GM23338 (cell line): ENCODE measurements at regions not wholly inside any gene's neighbourhood (a gene's known extent, or its start where the extent isn't known, plus 50 kb on each side); places are given as distances from the start of the nearest gene placed in this dataset.

Source experiments
- ATAC-seq: fragments of 200-7000 bp; cut with Tn5 transposase; 3 replicates; pipeline ENCODE4 v1.9.1; 2020
- DNase-seq: peaks from one replicate; pipeline ENCODE4 v3.0.0-alpha.2; 2015; ENCODE audit warnings: low spot score
- H2AFZ ChIP-seq: fragments of 200-600 bp; sonication (generic); 2 replicates; pipeline ENCODE4 v1.8.0; 2016; ENCODE audit warnings: antibody characterized with exemption, mild to moderate bottlenecking, moderate library complexity
- H3F3A ChIP-seq: fragments of 200-600 bp; sonication (generic); replicated peaks from 2 replicates; pipeline ENCODE4 v1.8.0; 2017; ENCODE audit warnings: antibody characterized with exemption, mixed run types, low read depth
- H3K27ac ChIP-seq: fragments of 200-600 bp; sonication (generic); 2 replicates; pipeline ENCODE4 v1.6.1; 2016; ENCODE audit warnings: low read depth
- H3K27me3 ChIP-seq: fragments of 200-600 bp; sonication (generic); 2 replicates; pipeline ENCODE4 v1.8.0; 2016; ENCODE audit warnings: mild to moderate bottlenecking, mixed run types, moderate library complexity; ENCODE audit not compliant: insufficient read depth
- H3K36me3 ChIP-seq: fragments of 200-600 bp; sonication (generic); 2 replicates; pipeline ENCODE4 v1.8.0; 2016; ENCODE audit warnings: mild to moderate bottlenecking; ENCODE audit not compliant: insufficient read depth
- H3K4me1 ChIP-seq: fragments of 200-600 bp; sonication (generic); 2 replicates; pipeline ENCODE4 v1.8.0; 2016; ENCODE audit warnings: mild to moderate bottlenecking, moderate library complexity; ENCODE audit not compliant: insufficient read depth
- H3K4me2 ChIP-seq: fragments of 200-600 bp; sonication (generic); 2 replicates; pipeline ENCODE4 v1.7.1; 2017; ENCODE audit warnings: mixed run types
- H3K4me3 ChIP-seq: fragments of 200-600 bp; sonication (generic); 2 replicates; pipeline ENCODE4 v1.6.1; 2016; ENCODE audit warnings: mixed run types
- H3K79me2 ChIP-seq: fragments of 200-600 bp; sonication (generic); replicated peaks from 2 replicates; pipeline ENCODE4 v1.8.0; 2017; ENCODE audit warnings: mild to moderate bottlenecking; ENCODE audit not compliant: insufficient read depth
- H3K9me2 ChIP-seq: fragments of 200-600 bp; sonication (generic); 2 replicates; pipeline ENCODE4 v1.8.0; 2017; ENCODE audit not compliant: insufficient read depth
- H4K20me1 ChIP-seq: fragments of 200-600 bp; sonication (generic); replicated peaks from 2 replicates; pipeline ENCODE4 v1.8.0; 2017; ENCODE audit warnings: mild to moderate bottlenecking; ENCODE audit not compliant: insufficient read depth
- H3K27ac Mint-ChIP-seq: 2 replicates; pipeline ENCODE4 v1.8.0; 2020; ENCODE audit warnings: inconsistent platforms, mild to moderate bottlenecking, moderate library complexity, mixed read lengths
- H3K27me3 Mint-ChIP-seq: 3 replicates; pipeline ENCODE4 v1.8.0; 2022; ENCODE audit warnings: low read depth, mild to moderate bottlenecking, moderate library complexity, mixed read lengths, inconsistent platforms; ENCODE audit not compliant: insufficient read depth, poor library complexity
- H3K36me3 Mint-ChIP-seq: 3 replicates; pipeline ENCODE4 v1.8.0; 2021; ENCODE audit warnings: low read depth, mild to moderate bottlenecking, inconsistent platforms, moderate library complexity, mixed read lengths
- H3K4me1 Mint-ChIP-seq: 3 replicates; pipeline ENCODE4 v1.8.0; 2020; ENCODE audit warnings: mild to moderate bottlenecking, inconsistent platforms, mixed read lengths
- H3K4me3 Mint-ChIP-seq: 3 replicates; pipeline ENCODE4 v1.8.0; 2021; ENCODE audit warnings: moderate library complexity, mild to moderate bottlenecking, inconsistent platforms, mixed read lengths
- H3K9me3 Mint-ChIP-seq: 3 replicates; pipeline ENCODE4 v1.8.0; 2020; ENCODE audit warnings: moderate library complexity, mild to moderate bottlenecking, inconsistent platforms, mixed read lengths
- CREB1 ChIP-seq: fragments of 250-450 bp; sonication (Bioruptor Pico); IDR thresholded peaks from 2 replicates; pipeline ENCODE4 v1.5.0; 2020; ENCODE audit warnings: low read depth, mild to moderate bottlenecking, moderate library complexity
- EZH2 ChIP-seq: fragments of 200-600 bp; sonication (generic); IDR thresholded peaks from one replicate; pipeline ENCODE4 v1.8.0; 2017; ENCODE audit warnings: antibody characterized with exemption, mild to moderate bottlenecking, low read depth; ENCODE audit not compliant: unreplicated experiment
- EZH2phosphoT487 ChIP-seq: fragments of 200-600 bp; sonication (generic); IDR thresholded peaks from one replicate; pipeline ENCODE4 v1.8.1; 2018; ENCODE audit warnings: antibody characterized with exemption; ENCODE audit not compliant: unreplicated experiment
- JUNB ChIP-seq: IDR thresholded peaks from one replicate; pipeline ENCODE4 v1.6.1; 2016; ENCODE audit warnings: antibody characterized with exemption; ENCODE audit not compliant: unreplicated experiment
- NANOG ChIP-seq: IDR thresholded peaks from 2 replicates; pipeline ENCODE4 v1.6.1; 2016; ENCODE audit warnings: antibody characterized with exemption, borderline replicate concordance
- POLR2AphosphoS5 ChIP-seq: IDR thresholded peaks from 2 replicates; pipeline ENCODE4 v1.6.1; 2016; ENCODE audit warnings: antibody characterized with exemption, low read depth
- STAT1 ChIP-seq: IDR thresholded peaks from one replicate; pipeline ENCODE4 v1.6.1; 2016; ENCODE audit warnings: antibody characterized with exemption; ENCODE audit not compliant: unreplicated experiment
- ZNF114 ChIP-seq: fragments of 250-450 bp; sonication (Bioruptor Pico); IDR thresholded peaks from 2 replicates; pipeline ENCODE4 v1.5.0; 2020; ENCODE audit warnings: mild to moderate bottlenecking, moderate library complexity
- ZNF331 ChIP-seq: fragments of 250-450 bp; sonication (Bioruptor Pico); IDR thresholded peaks from 2 replicates; pipeline ENCODE4 v1.5.0; 2020; ENCODE audit warnings: low read depth, mild to moderate bottlenecking, moderate library complexity
- TF ChIP-seq, protein P1 (sequence below), 2 experiments: fragments of 200-600 bp in 1 of 2; sonication (generic) in 1 of 2; conservative IDR thresholded peaks; 2 replicates each; pipeline versions ENCODE4 v1.5.1 to v1.6.1; 2016 to 2017; ENCODE audit warnings: antibody characterized with exemption in 2 of 2, low read depth in 2 of 2, mild to moderate bottlenecking in 2 of 2, moderate library complexity in 1 of 2
- TF ChIP-seq, protein P2 (sequence below): fragments of 250-450 bp; sonication (Bioruptor Pico); IDR thresholded peaks from 2 replicates; pipeline ENCODE4 v1.5.0; 2020; ENCODE audit warnings: mild to moderate bottlenecking, moderate library complexity
- TF ChIP-seq, protein P3 (sequence below): IDR thresholded peaks from one replicate; pipeline ENCODE4 v1.6.1; 2018; ENCODE audit warnings: antibody characterized with exemption; ENCODE audit not compliant: unreplicated experiment
- TF ChIP-seq, protein P4 (sequence below): IDR thresholded peaks from 2 replicates; pipeline ENCODE4 v1.6.1; 2016; ENCODE audit warnings: antibody characterized with exemption

DNA sequence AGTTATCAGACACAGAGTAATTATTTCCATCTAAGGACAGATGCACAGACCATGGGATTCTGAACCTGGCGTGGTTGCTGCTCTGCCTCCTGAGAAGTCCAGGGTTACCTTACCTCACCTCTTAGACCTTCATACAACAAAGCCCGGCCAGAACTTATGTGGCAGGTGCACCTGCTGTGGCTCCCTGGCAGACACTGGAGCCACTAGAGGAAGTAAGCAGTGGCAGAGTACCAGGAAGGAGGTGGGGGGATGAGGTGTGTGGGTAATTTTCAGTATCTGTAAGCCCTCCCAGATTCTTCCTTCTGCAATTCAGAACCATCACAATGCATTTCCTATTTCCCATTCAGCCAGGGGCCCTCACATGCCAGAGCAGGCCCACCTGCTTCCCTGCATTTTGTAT, 106.1 kb upstream of the DOCK9 start:
- H2AFZ ChIP-seq, result no peak overlapping the region
- peaks cover 32% of the 10 kb centered on the region for H3K27me3 ChIP-seq
- peaks cover 10% of the 10 kb centered on the region; the same call in 1 of the 2 replicates for H3F3A ChIP-seq
- H3K27ac ChIP-seq, result no peak overlapping the region
- no peaks in the 10 kb centered on the region for H3K36me3 ChIP-seq
- H3K9me3 Mint-ChIP-seq, result no peaks in the 10 kb centered on the region
- no peak for DNase-seq
- H3K4me2 ChIP-seq, result 0 out of 2 replicates have a peak overlapping the region, but pooled peaks have one; percentile 80
- H3K4me3 Mint-ChIP-seq, result no peak overlapping the region
- H3K9me2 ChIP-seq, result no peaks in the 10 kb centered on the region
- peaks cover 17% of the 10 kb centered on the region for H3K79me2 ChIP-seq
- ATAC-seq, result no peak
- peaks cover 25% of the 10 kb centered on the region for H3K4me1 Mint-ChIP-seq
- TF ChIP-seq EZH2phosphoT487 (no peak), NANOG (no peak), EZH2 (no peak), STAT1 (no peak), POLR2AphosphoS5 (no peak), CREB1 (no peak), JUNB (no peak), ZNF331 (CRISPR knock-in tag) (no peak), ZNF114 (no peak)
- TF ChIP-seq, protein P1, sequence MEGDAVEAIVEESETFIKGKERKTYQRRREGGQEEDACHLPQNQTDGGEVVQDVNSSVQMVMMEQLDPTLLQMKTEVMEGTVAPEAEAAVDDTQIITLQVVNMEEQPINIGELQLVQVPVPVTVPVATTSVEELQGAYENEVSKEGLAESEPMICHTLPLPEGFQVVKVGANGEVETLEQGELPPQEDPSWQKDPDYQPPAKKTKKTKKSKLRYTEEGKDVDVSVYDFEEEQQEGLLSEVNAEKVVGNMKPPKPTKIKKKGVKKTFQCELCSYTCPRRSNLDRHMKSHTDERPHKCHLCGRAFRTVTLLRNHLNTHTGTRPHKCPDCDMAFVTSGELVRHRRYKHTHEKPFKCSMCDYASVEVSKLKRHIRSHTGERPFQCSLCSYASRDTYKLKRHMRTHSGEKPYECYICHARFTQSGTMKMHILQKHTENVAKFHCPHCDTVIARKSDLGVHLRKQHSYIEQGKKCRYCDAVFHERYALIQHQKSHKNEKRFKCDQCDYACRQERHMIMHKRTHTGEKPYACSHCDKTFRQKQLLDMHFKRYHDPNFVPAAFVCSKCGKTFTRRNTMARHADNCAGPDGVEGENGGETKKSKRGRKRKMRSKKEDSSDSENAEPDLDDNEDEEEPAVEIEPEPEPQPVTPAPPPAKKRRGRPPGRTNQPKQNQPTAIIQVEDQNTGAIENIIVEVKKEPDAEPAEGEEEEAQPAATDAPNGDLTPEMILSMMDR (conservative IDR thresholded peaks at IDR 0.05; ENCODE audit: low read depth in 2 of 2), result no peak
- TF ChIP-seq, protein P2, sequence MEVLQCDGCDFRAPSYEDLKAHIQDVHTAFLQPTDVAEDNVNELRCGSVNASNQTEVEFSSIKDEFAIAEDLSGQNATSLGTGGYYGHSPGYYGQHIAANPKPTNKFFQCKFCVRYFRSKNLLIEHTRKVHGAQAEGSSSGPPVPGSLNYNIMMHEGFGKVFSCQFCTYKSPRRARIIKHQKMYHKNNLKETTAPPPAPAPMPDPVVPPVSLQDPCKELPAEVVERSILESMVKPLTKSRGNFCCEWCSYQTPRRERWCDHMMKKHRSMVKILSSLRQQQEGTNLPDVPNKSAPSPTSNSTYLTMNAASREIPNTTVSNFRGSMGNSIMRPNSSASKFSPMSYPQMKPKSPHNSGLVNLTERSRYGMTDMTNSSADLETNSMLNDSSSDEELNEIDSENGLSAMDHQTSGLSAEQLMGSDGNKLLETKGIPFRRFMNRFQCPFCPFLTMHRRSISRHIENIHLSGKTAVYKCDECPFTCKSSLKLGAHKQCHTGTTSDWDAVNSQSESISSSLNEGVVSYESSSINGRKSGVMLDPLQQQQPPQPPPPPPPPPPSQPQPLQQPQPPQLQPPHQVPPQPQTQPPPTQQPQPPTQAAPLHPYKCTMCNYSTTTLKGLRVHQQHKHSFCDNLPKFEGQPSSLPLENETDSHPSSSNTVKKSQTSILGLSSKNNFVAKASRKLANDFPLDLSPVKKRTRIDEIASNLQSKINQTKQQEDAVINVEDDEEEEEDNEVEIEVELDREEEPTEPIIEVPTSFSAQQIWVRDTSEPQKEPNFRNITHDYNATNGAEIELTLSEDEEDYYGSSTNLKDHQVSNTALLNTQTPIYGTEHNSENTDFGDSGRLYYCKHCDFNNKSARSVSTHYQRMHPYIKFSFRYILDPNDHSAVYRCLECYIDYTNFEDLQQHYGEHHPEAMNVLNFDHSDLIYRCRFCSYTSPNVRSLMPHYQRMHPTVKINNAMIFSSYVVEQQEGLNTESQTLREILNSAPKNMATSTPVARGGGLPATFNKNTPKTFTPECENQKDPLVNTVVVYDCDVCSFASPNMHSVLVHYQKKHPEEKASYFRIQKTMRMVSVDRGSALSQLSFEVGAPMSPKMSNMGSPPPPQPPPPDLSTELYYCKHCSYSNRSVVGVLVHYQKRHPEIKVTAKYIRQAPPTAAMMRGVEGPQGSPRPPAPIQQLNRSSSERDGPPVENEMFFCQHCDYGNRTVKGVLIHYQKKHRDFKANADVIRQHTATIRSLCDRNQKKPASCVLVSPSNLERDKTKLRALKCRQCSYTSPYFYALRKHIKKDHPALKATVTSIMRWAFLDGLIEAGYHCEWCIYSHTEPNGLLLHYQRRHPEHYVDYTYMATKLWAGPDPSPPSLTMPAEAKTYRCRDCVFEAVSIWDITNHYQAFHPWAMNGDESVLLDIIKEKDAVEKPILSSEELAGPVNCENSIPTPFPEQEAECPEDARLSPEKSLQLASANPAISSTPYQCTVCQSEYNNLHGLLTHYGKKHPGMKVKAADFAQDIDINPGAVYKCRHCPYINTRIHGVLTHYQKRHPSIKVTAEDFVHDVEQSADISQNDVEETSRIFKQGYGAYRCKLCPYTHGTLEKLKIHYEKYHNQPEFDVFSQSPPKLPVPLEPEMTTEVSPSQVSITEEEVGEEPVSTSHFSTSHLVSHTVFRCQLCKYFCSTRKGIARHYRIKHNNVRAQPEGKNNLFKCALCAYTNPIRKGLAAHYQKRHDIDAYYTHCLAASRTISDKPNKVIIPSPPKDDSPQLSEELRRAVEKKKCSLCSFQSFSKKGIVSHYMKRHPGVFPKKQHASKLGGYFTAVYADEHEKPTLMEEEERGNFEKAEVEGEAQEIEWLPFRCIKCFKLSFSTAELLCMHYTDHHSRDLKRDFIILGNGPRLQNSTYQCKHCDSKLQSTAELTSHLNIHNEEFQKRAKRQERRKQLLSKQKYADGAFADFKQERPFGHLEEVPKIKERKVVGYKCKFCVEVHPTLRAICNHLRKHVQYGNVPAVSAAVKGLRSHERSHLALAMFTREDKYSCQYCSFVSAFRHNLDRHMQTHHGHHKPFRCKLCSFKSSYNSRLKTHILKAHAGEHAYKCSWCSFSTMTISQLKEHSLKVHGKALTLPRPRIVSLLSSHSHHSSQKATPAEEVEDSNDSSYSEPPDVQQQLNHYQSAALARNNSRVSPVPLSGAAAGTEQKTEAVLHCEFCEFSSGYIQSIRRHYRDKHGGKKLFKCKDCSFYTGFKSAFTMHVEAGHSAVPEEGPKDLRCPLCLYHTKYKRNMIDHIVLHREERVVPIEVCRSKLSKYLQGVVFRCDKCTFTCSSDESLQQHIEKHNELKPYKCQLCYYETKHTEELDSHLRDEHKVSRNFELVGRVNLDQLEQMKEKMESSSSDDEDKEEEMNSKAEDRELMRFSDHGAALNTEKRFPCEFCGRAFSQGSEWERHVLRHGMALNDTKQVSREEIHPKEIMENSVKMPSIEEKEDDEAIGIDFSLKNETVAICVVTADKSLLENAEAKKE (CRISPR knock-in tag), result no peak
- TF ChIP-seq, protein P3, sequence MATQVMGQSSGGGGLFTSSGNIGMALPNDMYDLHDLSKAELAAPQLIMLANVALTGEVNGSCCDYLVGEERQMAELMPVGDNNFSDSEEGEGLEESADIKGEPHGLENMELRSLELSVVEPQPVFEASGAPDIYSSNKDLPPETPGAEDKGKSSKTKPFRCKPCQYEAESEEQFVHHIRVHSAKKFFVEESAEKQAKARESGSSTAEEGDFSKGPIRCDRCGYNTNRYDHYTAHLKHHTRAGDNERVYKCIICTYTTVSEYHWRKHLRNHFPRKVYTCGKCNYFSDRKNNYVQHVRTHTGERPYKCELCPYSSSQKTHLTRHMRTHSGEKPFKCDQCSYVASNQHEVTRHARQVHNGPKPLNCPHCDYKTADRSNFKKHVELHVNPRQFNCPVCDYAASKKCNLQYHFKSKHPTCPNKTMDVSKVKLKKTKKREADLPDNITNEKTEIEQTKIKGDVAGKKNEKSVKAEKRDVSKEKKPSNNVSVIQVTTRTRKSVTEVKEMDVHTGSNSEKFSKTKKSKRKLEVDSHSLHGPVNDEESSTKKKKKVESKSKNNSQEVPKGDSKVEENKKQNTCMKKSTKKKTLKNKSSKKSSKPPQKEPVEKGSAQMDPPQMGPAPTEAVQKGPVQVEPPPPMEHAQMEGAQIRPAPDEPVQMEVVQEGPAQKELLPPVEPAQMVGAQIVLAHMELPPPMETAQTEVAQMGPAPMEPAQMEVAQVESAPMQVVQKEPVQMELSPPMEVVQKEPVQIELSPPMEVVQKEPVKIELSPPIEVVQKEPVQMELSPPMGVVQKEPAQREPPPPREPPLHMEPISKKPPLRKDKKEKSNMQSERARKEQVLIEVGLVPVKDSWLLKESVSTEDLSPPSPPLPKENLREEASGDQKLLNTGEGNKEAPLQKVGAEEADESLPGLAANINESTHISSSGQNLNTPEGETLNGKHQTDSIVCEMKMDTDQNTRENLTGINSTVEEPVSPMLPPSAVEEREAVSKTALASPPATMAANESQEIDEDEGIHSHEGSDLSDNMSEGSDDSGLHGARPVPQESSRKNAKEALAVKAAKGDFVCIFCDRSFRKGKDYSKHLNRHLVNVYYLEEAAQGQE, result no peak
- TF ChIP-seq, protein P4, sequence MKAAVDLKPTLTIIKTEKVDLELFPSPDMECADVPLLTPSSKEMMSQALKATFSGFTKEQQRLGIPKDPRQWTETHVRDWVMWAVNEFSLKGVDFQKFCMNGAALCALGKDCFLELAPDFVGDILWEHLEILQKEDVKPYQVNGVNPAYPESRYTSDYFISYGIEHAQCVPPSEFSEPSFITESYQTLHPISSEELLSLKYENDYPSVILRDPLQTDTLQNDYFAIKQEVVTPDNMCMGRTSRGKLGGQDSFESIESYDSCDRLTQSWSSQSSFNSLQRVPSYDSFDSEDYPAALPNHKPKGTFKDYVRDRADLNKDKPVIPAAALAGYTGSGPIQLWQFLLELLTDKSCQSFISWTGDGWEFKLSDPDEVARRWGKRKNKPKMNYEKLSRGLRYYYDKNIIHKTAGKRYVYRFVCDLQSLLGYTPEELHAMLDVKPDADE, result no peak
- H3K27me3 Mint-ChIP-seq, result peaks cover 24% of the 10 kb centered on the region
- H4K20me1 ChIP-seq, result peaks cover 14% of the 10 kb centered on the region; the same call in 1 of the 2 replicates
- H3K4me3 ChIP-seq, result no peak overlapping the region
- no peaks in the 10 kb centered on the region for H3K36me3 Mint-ChIP-seq
- H3K27ac Mint-ChIP-seq, result no peak overlapping the region
- H3K4me1 ChIP-seq, result peaks cover 22% of the 10 kb centered on the region
